ENCODE measurements at regions not wholly inside any gene's neighbourhood (a gene's known extent, or its start where the extent isn't known, plus 50 kb on each side); places are given as distances from the start of the nearest gene placed in this dataset.

DNA sequence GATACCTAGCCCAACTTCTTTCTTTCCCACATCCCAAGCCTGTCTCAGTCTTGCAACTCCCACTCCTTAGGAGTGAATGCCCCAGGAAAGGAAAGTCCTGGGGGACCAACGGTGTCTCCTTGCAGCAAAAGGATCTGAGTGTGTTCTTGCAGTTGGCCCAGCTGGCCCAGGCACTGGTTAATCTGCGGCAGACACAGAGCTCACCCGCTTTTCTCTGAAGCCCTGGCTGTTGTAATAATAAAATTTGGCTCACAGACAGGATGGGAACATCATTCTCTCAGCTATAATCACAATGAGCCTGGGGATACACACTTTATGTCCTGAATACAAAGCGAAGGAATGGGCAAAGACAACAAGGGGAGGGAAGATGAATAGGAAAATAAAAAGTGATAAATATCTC is 185.6 kb upstream of the ADRA1D start:
- no peak for TF ChIP-seq POLR2A (IDR thresholded peaks at IDR 0.05; ENCODE audit: low read length)
- TF ChIP-seq GATA1 (IDR thresholded peaks at IDR 0.05; ENCODE audit: low read depth, low read length), result no peak

All from erythroblast (primary cell).